Left colon (tissue), 2 donors: ENCODE measurements at regions not wholly inside any gene's neighbourhood (a gene's known extent, or its start where the extent isn't known, plus 50 kb on each side); places are given as distances from the start of the nearest gene placed in this dataset.

ENCODE experiments used
- ATAC-seq: fragments of 200-7000 bp; cut with Tn5 transposase; one replicate; pipeline ENCODE4 v1.9.1; 2020; ENCODE audit warnings: mild to moderate bottlenecking, moderate library complexity
- DNase-seq, 2 donors: peaks; one replicate each; pipeline ENCODE4 v3.0.0-alpha.2; 2020
- intact Hi-C, 2 donors: fragments of 100-400 bp; cut with DNase I in 1 of 2; cut with micrococcal nuclease in 1 of 2; formaldehyde crosslinking; loops; one replicate each; pipeline versions ENCODE4 v1.11.2 to v1.14.0; 2022; cut with DNase I, micrococcal nuclease
- donor health status: DM: no; HTN: no; CAD: no.
- donor health status: DM: yes; HTN: yes; CAD: no.

- DNase-seq (no peak), ATAC-seq (no peak)
- intact Hi-C loops, result no loop called here
These were observed 475.0 kb upstream of the PCDH7 start for GRCh38 chr4:30245140-30245539.

- ATAC-seq (no peak), DNase-seq (no peak)
- intact Hi-C loops, result no loop called here
These were observed 463.9 kb upstream of the PCDH7 start for GRCh38 chr4:30256116-30256832.

GRCh38 chr4:30258949-30259348 is 461.2 kb upstream of the PCDH7 start:
- intact Hi-C loops, result no loop called here
- ATAC-seq, result no peak
- DNase-seq, result no peak

- DNase-seq (no peak), ATAC-seq (no peak)
- intact Hi-C loops, result no loop called here
These were observed 457.8 kb upstream of the PCDH7 start for GRCh38 chr4:30262379-30262778.

DNA sequence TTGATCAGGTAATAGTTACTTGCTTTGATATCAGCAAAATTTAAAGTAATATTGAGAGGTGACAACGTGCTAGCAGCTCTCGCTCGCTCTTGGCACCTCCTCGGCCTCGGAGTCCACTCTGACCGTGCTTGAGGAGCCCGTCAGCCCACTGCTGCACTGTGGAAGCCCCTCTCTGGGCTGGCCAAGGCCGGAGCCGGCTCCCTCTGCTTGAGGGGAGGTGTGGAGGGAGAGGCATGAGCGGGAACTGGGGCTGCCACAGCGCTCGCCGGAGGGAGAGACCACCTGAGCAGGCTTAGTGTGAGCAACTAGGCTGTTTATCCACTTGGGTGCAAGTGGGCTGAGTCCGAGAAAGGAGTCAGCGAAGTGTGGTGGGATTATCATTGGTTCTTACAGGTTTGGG is 455.7 kb upstream of the PCDH7 start:
- intact Hi-C loops, result no loop called here
- no peak for ATAC-seq
- no peak for DNase-seq

DNA sequence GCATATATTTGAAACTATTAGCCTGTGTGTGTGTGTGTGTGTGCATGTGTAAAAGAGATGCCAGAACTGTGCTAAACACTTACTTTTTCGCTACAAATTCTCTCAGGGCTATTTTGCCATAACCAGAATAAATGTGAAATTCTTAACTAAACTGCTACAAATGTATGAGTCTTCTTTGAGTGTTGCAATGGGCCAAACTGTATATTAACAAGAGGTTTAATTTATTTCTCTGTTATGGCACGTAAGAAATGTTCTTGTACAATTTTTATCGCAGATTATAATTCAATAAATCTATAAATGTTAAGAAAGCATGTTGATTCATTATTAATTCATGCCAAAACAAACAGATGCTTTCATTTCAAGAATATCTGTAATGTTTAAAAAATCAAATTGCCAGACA is 454.5 kb upstream of the PCDH7 start:
- DNase-seq (no peak), ATAC-seq (no peak)
- intact Hi-C loops, result no loop called here

GRCh38 chr4:30268370-30268769 is 451.8 kb upstream of the PCDH7 start:
- no peak for DNase-seq
- ATAC-seq, result no peak
- intact Hi-C loops, result no loop called here

- ATAC-seq (no peak), DNase-seq (no peak)
- intact Hi-C loops, result no loop called here
These were observed 450.3 kb upstream of the PCDH7 start for GRCh38 chr4:30269850-30270249.

GRCh38 chr4:30281986-30282385 is 438.2 kb upstream of the PCDH7 start:
- intact Hi-C loops, result no loop called here
- DNase-seq, result no peak

DNA sequence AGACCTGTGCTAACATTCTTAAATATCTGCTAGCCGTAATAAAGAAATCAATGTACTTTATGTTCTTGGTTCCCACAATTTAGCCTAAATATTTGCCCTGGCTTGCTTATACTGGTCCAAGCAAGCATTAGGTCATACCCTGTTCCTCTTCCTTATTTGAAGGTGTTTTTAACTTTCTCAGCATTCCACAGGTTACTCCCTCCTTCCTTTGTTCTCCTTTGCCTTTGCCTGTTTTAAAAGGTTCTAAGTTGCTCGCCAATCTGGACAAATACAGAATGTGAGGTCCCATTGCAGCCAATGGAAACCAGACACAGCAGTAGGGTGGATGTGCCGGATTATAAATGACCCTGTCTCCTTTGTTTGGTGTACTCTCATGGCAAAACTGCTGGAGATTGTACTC is 436.8 kb upstream of the PCDH7 start:
- no peak for DNase-seq
- no peak for ATAC-seq
- intact Hi-C loops, result no loop called here

More at GRCh38 chr4:30281986-30282385, 438.2 kb upstream of the PCDH7 start:
- no peak for ATAC-seq

DNA sequence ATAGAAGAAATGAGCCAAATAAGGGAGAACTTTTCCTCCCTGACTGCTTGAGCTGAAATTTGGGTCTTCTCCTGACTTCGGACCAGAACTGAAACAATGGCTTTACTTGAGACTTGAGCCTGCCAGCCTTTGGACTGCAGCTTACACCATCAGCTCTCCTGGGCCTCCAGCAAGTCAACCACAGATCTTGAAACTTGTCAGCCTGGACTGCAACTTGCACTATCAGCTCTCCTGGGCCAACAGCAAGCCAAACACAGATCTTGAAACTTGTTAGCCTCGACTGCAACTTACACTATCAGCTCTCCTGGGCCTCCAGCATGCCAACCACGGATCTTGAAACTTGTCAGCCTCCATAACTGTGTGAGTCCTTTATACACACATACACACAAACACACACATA is 425.9 kb upstream of the PCDH7 start:
- no peak for DNase-seq
- ATAC-seq, result no peak
- intact Hi-C loops, result no loop called here

DNA sequence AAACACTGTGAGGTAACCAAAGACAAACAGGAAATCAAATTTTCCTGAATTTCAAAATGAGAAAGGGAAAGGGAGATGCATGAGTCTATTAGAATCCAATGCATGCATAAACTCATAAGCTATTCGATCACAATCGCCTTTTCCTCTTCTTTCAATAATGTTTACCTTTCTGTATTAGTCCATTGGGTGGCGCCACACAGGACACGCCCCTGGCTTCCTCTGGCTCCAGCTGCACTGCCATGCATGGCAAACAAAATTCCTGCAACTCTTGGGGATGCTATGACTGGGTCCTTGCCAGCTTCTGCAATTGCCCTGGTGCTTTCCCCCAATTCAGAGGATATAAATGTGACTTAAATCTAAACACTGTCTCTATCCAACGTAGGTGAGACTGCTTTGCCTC is 424.5 kb upstream of the PCDH7 start:
- no peak for DNase-seq
- intact Hi-C loops, result no loop called here
- ATAC-seq, result no peak

GRCh38 chr4:30314001-30314400 is 406.2 kb upstream of the PCDH7 start:
- intact Hi-C loops, result no loop called here
- ATAC-seq (no peak), DNase-seq (no peak)

DNA sequence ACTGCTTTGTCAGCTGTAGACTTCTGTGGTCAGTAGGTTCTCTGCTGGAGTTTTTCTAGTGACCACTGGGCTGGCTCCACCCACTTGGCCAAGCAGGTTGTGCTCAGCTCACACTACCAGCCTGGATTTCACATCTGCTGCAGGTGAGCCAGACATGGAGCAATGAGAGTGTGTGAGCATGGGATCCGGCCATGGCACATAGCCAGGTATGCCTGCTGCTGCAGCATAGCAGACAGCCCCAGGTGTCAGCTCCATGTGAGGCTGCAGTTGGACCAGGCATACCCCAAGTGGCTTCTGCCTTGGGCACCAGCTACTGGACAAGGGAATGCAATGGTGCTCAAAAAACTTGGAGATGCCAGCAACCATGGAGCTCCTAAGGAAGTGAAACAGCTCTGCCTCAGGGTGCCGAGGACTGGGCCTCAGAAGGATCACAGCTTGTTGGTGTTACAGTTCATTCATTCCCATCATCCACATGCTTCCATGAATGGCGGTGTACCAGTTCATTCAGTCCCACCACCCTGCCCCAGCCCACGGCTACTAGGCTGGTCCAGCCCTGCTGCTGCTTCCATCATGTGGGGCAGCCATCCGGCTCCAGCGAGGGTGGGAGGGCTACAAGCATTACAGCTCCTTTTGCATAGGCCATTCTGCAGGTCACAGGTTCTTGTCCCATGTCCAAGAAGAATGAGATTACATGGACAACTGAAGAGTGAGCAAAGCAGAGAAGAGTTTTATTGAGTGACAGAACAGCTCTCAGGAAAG is 389.1 kb upstream of the PCDH7 start:
- DNase-seq, result no peak
- no peak for ATAC-seq
- intact Hi-C loops, result no loop called here

DNA sequence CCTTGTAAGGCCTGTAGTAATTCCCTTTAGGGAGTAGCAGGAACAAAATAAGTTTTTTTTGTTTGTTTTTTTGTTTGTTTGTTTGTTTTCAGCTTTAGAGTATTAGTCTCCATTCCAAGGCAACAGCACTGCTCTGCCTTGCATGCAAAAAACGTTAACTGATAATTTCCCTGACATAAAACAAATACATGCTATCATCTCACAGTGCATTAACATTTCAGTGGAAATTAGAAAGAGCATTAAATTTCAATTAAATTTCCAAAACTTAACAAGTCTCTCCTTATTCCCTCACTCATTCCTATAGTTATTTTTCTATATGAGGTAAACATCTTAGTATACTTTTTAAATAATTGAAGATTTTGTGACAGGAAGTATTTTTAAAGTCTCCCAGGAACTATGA is 378.4 kb upstream of the PCDH7 start:
- DNase-seq, result no peak
- no peak for ATAC-seq
- intact Hi-C loops, result no loop called here

GRCh38 chr4:30350288-30350687 is 369.9 kb upstream of the PCDH7 start:
- no peak for DNase-seq
- ATAC-seq, result no peak
- intact Hi-C loops, result no loop called here

- intact Hi-C loops, result no loop called here
- no peak for ATAC-seq
- no peak for DNase-seq
These were observed 365.6 kb upstream of the PCDH7 start for GRCh38 chr4:30354605-30355004.

DNA sequence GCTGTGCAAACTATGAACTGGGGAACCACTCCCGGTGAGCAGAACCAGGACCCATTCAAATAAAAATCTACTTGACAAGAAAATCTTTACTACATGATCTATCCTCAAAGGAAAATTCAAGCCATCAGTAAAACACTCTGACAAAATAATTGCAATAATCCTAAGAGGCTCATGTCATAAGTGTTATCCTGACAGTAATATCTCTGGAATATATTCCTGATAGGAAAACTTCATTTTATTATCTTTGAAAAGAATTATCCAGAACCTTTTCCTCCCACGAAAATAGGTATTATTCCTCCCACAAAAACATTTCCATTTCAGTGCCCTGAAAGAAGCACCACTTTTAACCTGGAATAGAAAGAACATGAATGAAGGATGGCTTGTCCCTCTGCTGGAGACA is 357.7 kb upstream of the PCDH7 start:
- no peak for DNase-seq
- intact Hi-C loops, result no loop called here
- no peak for ATAC-seq

DNA sequence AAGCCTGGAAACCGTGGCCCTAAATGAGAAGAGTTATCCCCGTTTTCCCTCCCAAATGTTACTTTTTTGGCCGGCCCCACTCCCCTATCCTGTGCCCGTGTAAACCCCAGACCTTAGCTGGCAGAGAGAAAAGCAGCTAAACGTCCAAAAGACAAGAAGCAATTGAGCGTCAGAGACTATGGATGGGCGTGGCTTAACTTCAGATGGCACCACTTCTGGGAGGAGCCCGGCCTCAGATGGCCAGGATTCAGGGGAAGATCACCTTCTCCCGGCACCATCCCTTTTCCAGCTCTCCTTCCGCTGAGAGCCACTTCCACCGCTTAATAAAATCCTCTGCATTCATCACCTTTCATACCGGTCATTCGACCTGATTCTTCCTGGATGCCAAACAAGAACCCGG is 350.1 kb upstream of the PCDH7 start:
- intact Hi-C loops, result no loop called here
- DNase-seq, result no peak
- no peak for ATAC-seq

GRCh38 chr4:30380404-30380998 is 339.7 kb upstream of the PCDH7 start:
- peak; percentile 58 for ATAC-seq
- peak in 1 of 2 donors; percentile 28 for DNase-seq
- intact Hi-C loops, result no loop called here
